Panc1 (cell line): ENCODE measurements at regions not wholly inside any gene's neighbourhood (a gene's known extent, or its start where the extent isn't known, plus 50 kb on each side); places are given as distances from the start of the nearest gene placed in this dataset.
A peak's percentile ranks its signal among the peaks of the same experiment; 100 is the strongest.

ENCODE experiments used
- ATAC-seq: fragments of 200-7000 bp; cut with Tn5 transposase; 2 replicates; pipeline ENCODE4 v1.9.1; 2020; ENCODE audit warnings: mild to moderate bottlenecking, moderate library complexity
- BruUV-seq: library from RNA; stranded (reverse); fragments of 400-500 nt; replicated peaks from 2 replicates; lab custom pipeline; 2021; lab: Mats Ljungman, UMichigan
- CTCF ChIA-PET: fragments of 300-600 bp; sonication (Branson Sonifier 250); formaldehyde crosslinking; loops from one replicate; lab custom pipeline; 2022; ENCODE audit warnings: antibody characterized with exemption; lab: Charles Lee
- POLR2A ChIA-PET: fragments of 300-600 bp; sonication (Branson Sonifier 250); formaldehyde crosslinking; loops from one replicate; lab custom pipeline; 2022; ENCODE audit warnings: antibody characterized with exemption; lab: Charles Lee
- DNase-seq: peaks from one replicate; pipeline ENCODE4 v3.0.0-alpha.2; 2010; ENCODE audit warnings: low read depth, low spot score
- H3K27ac ChIP-seq: 2 replicates; pipeline ENCODE4 v1.5.1; 2011; ENCODE audit warnings: mild to moderate bottlenecking, low read length, inconsistent platforms
- H3K27me3 ChIP-seq: fragments of 200-500 bp; sonication (Bioruptor generic); 2 replicates; pipeline ENCODE4 v1.6.0; 2014; ENCODE audit warnings: low read length, inconsistent platforms; ENCODE audit not compliant: control insufficient read depth, insufficient read depth
- H3K36me3 ChIP-seq: fragments of 200-500 bp; sonication (Bioruptor generic); 2 replicates; pipeline ENCODE4 v1.5.1; 2014; ENCODE audit warnings: inconsistent platforms, mild to moderate bottlenecking, low read length, moderate library complexity; ENCODE audit not compliant: control insufficient read depth, insufficient read depth
- H3K4me1 ChIP-seq: 2 replicates; pipeline ENCODE4 v1.5.1; 2011; ENCODE audit warnings: inconsistent platforms, mild to moderate bottlenecking, low read length, moderate library complexity; ENCODE audit not compliant: control insufficient read depth, insufficient read depth
- H3K4me3 ChIP-seq, 2 experiments: 2 replicates each; pipeline ENCODE4 v1.5.1; 2011 to 2012; ENCODE audit warnings: low read depth in 2 of 2, low read length in 2 of 2, mild to moderate bottlenecking in 2 of 2, inconsistent platforms in 1 of 2, moderate library complexity in 1 of 2
- H3K9me3 ChIP-seq: fragments of 200-500 bp; sonication (Bioruptor generic); 2 replicates; pipeline ENCODE4 v1.5.1; 2014; ENCODE audit warnings: low read depth, mild to moderate bottlenecking, inconsistent platforms, low read length, moderate library complexity; ENCODE audit not compliant: control insufficient read depth, insufficient read depth
- POLR2AphosphoS5 ChIP-seq: IDR thresholded peaks from 2 replicates; pipeline ENCODE4 v1.6.1; 2012; ENCODE audit warnings: mild to moderate bottlenecking, low read depth, low read length, moderate library complexity
- SIN3A ChIP-seq: IDR thresholded peaks from 2 replicates; pipeline ENCODE4 v1.6.1; 2012; ENCODE audit warnings: low read depth, mild to moderate bottlenecking, low read length, moderate library complexity, borderline replicate concordance; ENCODE audit not compliant: insufficient read depth
- TCF7L2 ChIP-seq: IDR thresholded peaks from 2 replicates; pipeline ENCODE4 v1.6.1; 2011; ENCODE audit warnings: mild to moderate bottlenecking, low read depth, low read length, inconsistent platforms
- in situ Hi-C: cut with HindIII; loops from 2 replicates; pipeline ENCODE4 v1.10.0; 2016; ENCODE audit warnings: low sequenced_read_pairs, low pct_unique_long_range_greater_than_20kb
- intact Hi-C: fragments of 100-400 bp; cut with micrococcal nuclease; formaldehyde crosslinking; loops from one replicate; pipeline ENCODE4 v1.10.0; 2022; ENCODE audit not compliant: unreplicated experiment
- TF ChIP-seq, protein P1 (sequence below): fragments of 450-650 bp; IDR thresholded peaks from 2 replicates; pipeline ENCODE4 v1.5.1; 2017; ENCODE audit warnings: mild to moderate bottlenecking
- TF ChIP-seq, protein P2 (sequence below), 2 experiments: IDR thresholded peaks; 2 replicates each; pipeline ENCODE4 v1.6.1; 2011 to 2012; ENCODE audit warnings: low read depth in 2 of 2, control low read depth in 1 of 2, low read length in 1 of 2, mild to moderate bottlenecking in 1 of 2, moderate library complexity in 1 of 2; ENCODE audit not compliant: insufficient read depth in 1 of 2

DNA sequence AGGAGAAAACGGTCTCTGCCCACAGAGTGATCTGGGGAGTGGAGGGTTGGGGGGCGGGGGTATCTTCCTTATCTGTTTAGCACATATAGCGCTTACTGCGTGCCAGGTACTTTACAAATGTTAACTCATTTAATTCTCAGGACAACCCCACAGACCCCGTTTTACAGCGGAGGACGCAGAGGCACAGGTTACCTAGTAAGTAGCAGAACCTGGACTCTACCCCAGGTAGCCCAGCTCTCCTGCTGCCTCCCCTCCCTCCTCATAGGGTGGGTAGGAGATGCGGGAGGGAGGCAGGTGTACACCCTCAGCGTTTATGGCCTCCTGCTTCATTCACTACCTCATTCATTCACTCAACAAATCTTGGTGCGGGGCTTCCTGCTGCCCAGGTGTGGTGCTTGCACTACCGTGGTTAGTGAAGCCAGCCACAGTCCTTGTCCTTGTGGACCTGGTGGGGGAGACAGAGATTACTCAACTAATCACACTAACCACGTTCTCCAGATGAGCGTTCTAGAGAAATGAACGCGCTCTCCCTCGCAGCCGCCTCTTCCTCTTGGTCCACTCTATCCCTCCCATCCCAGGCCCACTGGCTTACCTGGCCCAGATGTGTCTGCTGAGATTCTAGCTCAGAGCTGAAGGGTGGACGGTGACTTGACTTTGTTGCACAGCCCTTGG lies 102.0 kb downstream of the IER5 start:
- TF ChIP-seq TCF7L2 (no peak), POLR2AphosphoS5 (no peak), SIN3A (no peak)
- TF ChIP-seq, protein P1, sequence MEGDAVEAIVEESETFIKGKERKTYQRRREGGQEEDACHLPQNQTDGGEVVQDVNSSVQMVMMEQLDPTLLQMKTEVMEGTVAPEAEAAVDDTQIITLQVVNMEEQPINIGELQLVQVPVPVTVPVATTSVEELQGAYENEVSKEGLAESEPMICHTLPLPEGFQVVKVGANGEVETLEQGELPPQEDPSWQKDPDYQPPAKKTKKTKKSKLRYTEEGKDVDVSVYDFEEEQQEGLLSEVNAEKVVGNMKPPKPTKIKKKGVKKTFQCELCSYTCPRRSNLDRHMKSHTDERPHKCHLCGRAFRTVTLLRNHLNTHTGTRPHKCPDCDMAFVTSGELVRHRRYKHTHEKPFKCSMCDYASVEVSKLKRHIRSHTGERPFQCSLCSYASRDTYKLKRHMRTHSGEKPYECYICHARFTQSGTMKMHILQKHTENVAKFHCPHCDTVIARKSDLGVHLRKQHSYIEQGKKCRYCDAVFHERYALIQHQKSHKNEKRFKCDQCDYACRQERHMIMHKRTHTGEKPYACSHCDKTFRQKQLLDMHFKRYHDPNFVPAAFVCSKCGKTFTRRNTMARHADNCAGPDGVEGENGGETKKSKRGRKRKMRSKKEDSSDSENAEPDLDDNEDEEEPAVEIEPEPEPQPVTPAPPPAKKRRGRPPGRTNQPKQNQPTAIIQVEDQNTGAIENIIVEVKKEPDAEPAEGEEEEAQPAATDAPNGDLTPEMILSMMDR: no peak
- TF ChIP-seq, protein P2, sequence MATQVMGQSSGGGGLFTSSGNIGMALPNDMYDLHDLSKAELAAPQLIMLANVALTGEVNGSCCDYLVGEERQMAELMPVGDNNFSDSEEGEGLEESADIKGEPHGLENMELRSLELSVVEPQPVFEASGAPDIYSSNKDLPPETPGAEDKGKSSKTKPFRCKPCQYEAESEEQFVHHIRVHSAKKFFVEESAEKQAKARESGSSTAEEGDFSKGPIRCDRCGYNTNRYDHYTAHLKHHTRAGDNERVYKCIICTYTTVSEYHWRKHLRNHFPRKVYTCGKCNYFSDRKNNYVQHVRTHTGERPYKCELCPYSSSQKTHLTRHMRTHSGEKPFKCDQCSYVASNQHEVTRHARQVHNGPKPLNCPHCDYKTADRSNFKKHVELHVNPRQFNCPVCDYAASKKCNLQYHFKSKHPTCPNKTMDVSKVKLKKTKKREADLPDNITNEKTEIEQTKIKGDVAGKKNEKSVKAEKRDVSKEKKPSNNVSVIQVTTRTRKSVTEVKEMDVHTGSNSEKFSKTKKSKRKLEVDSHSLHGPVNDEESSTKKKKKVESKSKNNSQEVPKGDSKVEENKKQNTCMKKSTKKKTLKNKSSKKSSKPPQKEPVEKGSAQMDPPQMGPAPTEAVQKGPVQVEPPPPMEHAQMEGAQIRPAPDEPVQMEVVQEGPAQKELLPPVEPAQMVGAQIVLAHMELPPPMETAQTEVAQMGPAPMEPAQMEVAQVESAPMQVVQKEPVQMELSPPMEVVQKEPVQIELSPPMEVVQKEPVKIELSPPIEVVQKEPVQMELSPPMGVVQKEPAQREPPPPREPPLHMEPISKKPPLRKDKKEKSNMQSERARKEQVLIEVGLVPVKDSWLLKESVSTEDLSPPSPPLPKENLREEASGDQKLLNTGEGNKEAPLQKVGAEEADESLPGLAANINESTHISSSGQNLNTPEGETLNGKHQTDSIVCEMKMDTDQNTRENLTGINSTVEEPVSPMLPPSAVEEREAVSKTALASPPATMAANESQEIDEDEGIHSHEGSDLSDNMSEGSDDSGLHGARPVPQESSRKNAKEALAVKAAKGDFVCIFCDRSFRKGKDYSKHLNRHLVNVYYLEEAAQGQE (IDR thresholded peaks at IDR 0.05; ENCODE audit: insufficient read depth in 1 of 2, low read depth in 2 of 2, low read length in 1 of 2): no peak
- in situ Hi-C loops (no loop called here), intact Hi-C loops (loop anchor here (1.0 kb wide), 1 partner anchor 233 kb away; no protein-coding TSS in a partner anchor)
- no peaks in the 10 kb centered on the region for H3K36me3 ChIP-seq
- DNase-seq (no peak), ATAC-seq (peak; percentile 44; the same call in 1 of the 2 replicates)
- 0 out of 2 replicates have a peak, but pooled peaks cover 2% of the 10 kb centered on the region for H3K27me3 ChIP-seq
- H3K27ac ChIP-seq: no peak overlapping the region
- POLR2A ChIA-PET: no interaction called here
- no TSS peak for BruUV-seq
- no peaks in the 10 kb centered on the region for H3K4me1 ChIP-seq
- H3K9me3 ChIP-seq: no peaks in the 10 kb centered on the region
- H3K4me3 ChIP-seq: no peak overlapping the region
- CTCF ChIA-PET: interaction anchor here (0.5 to 2.2 kb wide), 6 partner anchors 16 to 604 kb away, joined by 3 to 14 read pairs (median 4); no protein-coding TSS in a partner anchor

DNA sequence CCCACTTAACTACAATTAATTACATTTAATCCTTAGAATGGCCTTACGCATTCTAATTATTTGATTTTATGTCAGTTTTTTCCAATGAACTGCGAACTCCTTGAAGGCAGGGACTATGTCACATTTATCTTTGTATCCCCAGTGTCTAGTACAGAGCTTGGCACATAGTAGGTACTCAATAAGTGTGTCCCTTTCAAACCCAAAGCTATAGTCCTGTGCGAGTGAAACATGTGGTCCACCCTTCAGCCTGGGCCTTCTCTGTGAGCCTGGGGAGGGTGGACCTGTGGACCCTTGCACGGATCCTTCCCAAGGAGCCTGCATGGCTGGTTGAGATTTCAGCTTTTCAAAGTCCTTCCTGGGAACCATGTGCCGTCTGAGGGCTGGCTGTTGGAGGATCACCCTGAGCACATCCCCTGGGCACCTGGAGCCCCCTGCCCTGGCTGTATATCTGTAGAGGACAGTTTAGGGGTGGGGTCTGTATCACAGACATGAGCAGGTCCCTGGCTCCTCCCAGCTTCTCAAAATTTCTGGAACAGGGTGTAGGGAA lies 103.1 kb downstream of the IER5 start:
- TF ChIP-seq, protein P1: no peak
- TF ChIP-seq POLR2AphosphoS5: no peak
- TF ChIP-seq TCF7L2: no peak
- TF ChIP-seq, protein P2 (IDR thresholded peaks at IDR 0.05; ENCODE audit: insufficient read depth in 1 of 2, low read depth in 2 of 2, low read length in 1 of 2): no peak
- TF ChIP-seq SIN3A: no peak
- no peaks in the 10 kb centered on the region for H3K36me3 ChIP-seq
- no peak for ATAC-seq
- no peak for DNase-seq
- POLR2A ChIA-PET: interaction anchor here (0.5 kb wide), 1 partner anchor 588 kb away, joined by 3 read pairs; no protein-coding TSS in a partner anchor
- in situ Hi-C loops (no loop called here), intact Hi-C loops (no loop called here)
- 0 out of 2 replicates have a peak, but pooled peaks cover 2% of the 10 kb centered on the region for H3K27me3 ChIP-seq
- BruUV-seq: no TSS peak
- H3K27ac ChIP-seq: no peak overlapping the region
- no peaks in the 10 kb centered on the region for H3K9me3 ChIP-seq
- no peak overlapping the region for H3K4me3 ChIP-seq
- CTCF ChIA-PET: interaction anchor here (2.2 kb wide), 1 partner anchor 233 kb away, joined by 14 read pairs; no protein-coding TSS in a partner anchor
- H3K4me1 ChIP-seq: no peaks in the 10 kb centered on the region
